Retinal pigment epithelial cell (primary cell): ENCODE measurements at regions not wholly inside any gene's neighbourhood (a gene's known extent, or its start where the extent isn't known, plus 50 kb on each side); places are given as distances from the start of the nearest gene placed in this dataset.

Source experiments
- DNase-seq: peaks from one replicate; pipeline ENCODE4 v3.0.0-alpha.2; 2010; ENCODE audit warnings: low read depth
- H3K4me3 ChIP-seq: 2 replicates; pipeline ENCODE4 v1.5.1; 2011; ENCODE audit warnings: mild to moderate bottlenecking, low read length, control low read depth, moderate library complexity
- CTCF ChIP-seq: conservative IDR thresholded peaks from 2 replicates; pipeline ENCODE4 v1.5.1; 2011; ENCODE audit warnings: low read depth, low read length, control low read depth, inconsistent platforms

GRCh38 chr10:90347239-90347638, 510.6 kb downstream of the HTR7 start:
- H3K4me3 ChIP-seq: no peak overlapping the region
- no peak for TF ChIP-seq CTCF
- DNase-seq: no peak

GRCh38 chr10:90350122-90350521, 507.7 kb downstream of the HTR7 start:
- no peak for DNase-seq
- TF ChIP-seq CTCF: no peak
- no peak overlapping the region for H3K4me3 ChIP-seq

- no peak for TF ChIP-seq CTCF
- no peak overlapping the region for H3K4me3 ChIP-seq
- DNase-seq: no peak
Observed at GRCh38 chr10:90352288-90352687, 505.6 kb downstream of the HTR7 start.

- TF ChIP-seq CTCF: no peak
- no peak for DNase-seq
- H3K4me3 ChIP-seq: no peak overlapping the region
Observed at GRCh38 chr10:90354914-90355313, 502.9 kb downstream of the HTR7 start.

- DNase-seq: no peak
- TF ChIP-seq CTCF: no peak
Observed at GRCh38 chr10:90363799-90364483, 493.9 kb downstream of the HTR7 start.

GRCh38 chr10:90372451-90372850, 485.4 kb downstream of the HTR7 start:
- no peak for DNase-seq
- TF ChIP-seq CTCF: no peak
- no peak overlapping the region for H3K4me3 ChIP-seq

More at GRCh38 chr10:90363799-90364483, 493.9 kb downstream of the HTR7 start:
- no peak overlapping the region for H3K4me3 ChIP-seq

- no peak overlapping the region for H3K4me3 ChIP-seq
- no peak for DNase-seq
- TF ChIP-seq CTCF: no peak
Observed at GRCh38 chr10:90373911-90374310, 483.9 kb downstream of the HTR7 start.
